OCI-LY1 (cell line): ENCODE measurements at regions not wholly inside any gene's neighbourhood (a gene's known extent, or its start where the extent isn't known, plus 50 kb on each side); places are given as distances from the start of the nearest gene placed in this dataset.

Source experiments
- H2AFZ ChIP-seq: fragments of 200-600 bp; sonication (generic), shearing (Covaris generic); 2 replicates; pipeline ENCODE4 v1.6.0; 2014; ENCODE audit warnings: antibody characterized with exemption, mild to moderate bottlenecking, low read length
- H3F3A ChIP-seq: fragments of 200-600 bp; sonication (generic), shearing (Covaris generic); 2 replicates; pipeline ENCODE4 v1.6.0; 2014; ENCODE audit warnings: mild to moderate bottlenecking, antibody characterized with exemption, low read length, moderate library complexity; ENCODE audit not compliant: insufficient read depth
- H3K27ac ChIP-seq: fragments of 200-600 bp; sonication (generic); 2 replicates; pipeline ENCODE4 v1.5.1; 2014; ENCODE audit warnings: low read length, mixed run types, mild to moderate bottlenecking, low read depth; ENCODE audit not compliant: poor library complexity, severe bottlenecking
- H3K27me3 ChIP-seq: fragments of 200-600 bp; sonication (generic); 2 replicates; pipeline ENCODE4 v1.6.0; 2014; ENCODE audit warnings: antibody characterized with exemption, mild to moderate bottlenecking, low read length, moderate library complexity; ENCODE audit not compliant: insufficient read depth
- H3K36me3 ChIP-seq: fragments of 200-600 bp; sonication (generic); 2 replicates; pipeline ENCODE4 v1.6.1; 2014; ENCODE audit warnings: mild to moderate bottlenecking, antibody characterized with exemption, low read length, moderate library complexity, mixed read lengths; ENCODE audit not compliant: insufficient read depth
- H3K4me1 ChIP-seq: fragments of 200-600 bp; sonication (generic); 2 replicates; pipeline ENCODE4 v1.5.1; 2014; ENCODE audit warnings: mild to moderate bottlenecking, low read length, moderate library complexity; ENCODE audit not compliant: insufficient read depth, severe bottlenecking
- H3K4me2 ChIP-seq: fragments of 200-600 bp; sonication (generic), shearing (Covaris generic); 2 replicates; pipeline ENCODE4 v1.6.1; 2014; ENCODE audit warnings: low read length
- H3K4me3 ChIP-seq: fragments of 200-600 bp; sonication (generic); 2 replicates; pipeline ENCODE4 v1.5.1; 2014; ENCODE audit warnings: low read length, low read depth, mild to moderate bottlenecking, mixed read lengths; ENCODE audit not compliant: poor library complexity, severe bottlenecking
- H3K79me2 ChIP-seq: fragments of 200-600 bp; shearing (Covaris generic); 2 replicates; pipeline ENCODE4 v1.6.1; 2016; ENCODE audit warnings: mixed run types, low read length, mixed read lengths; ENCODE audit not compliant: insufficient read depth
- H3K9ac ChIP-seq: fragments of 200-600 bp; sonication (generic), shearing (Covaris generic); 2 replicates; pipeline ENCODE4 v1.6.1; 2014; ENCODE audit warnings: mild to moderate bottlenecking, low read length, mixed read lengths
- H3K9me2 ChIP-seq: fragments of 200-600 bp; sonication (generic), shearing (Covaris generic); 2 replicates; pipeline ENCODE4 v1.6.1; 2014; ENCODE audit warnings: low read depth, mild to moderate bottlenecking, low read length, mixed read lengths
- H3K9me3 ChIP-seq: fragments of 200-600 bp; shearing (Covaris generic); 2 replicates; pipeline ENCODE4 v1.6.1; 2014; ENCODE audit warnings: low read length, mixed read lengths
- H4K20me1 ChIP-seq: fragments of 200-600 bp; sonication (generic), shearing (Covaris generic); 2 replicates; pipeline ENCODE4 v1.6.0; 2016; ENCODE audit warnings: mild to moderate bottlenecking, low read length; ENCODE audit not compliant: insufficient read depth
- EZH2 ChIP-seq: fragments of 200-600 bp; sonication (generic), shearing (Covaris generic); IDR thresholded peaks from 2 replicates; pipeline ENCODE4 v1.8.0; 2017; ENCODE audit warnings: borderline replicate concordance, mixed run types, mild to moderate bottlenecking, antibody characterized with exemption, low read length, moderate library complexity, mixed read lengths
- TF ChIP-seq, protein P1 (sequence below): fragments of 200-600 bp; sonication (generic), shearing (Covaris generic); IDR thresholded peaks from 2 replicates; pipeline ENCODE4 v1.5.1; 2017; ENCODE audit warnings: mild to moderate bottlenecking, antibody characterized with exemption, low read length, moderate library complexity, mixed read lengths

DNA sequence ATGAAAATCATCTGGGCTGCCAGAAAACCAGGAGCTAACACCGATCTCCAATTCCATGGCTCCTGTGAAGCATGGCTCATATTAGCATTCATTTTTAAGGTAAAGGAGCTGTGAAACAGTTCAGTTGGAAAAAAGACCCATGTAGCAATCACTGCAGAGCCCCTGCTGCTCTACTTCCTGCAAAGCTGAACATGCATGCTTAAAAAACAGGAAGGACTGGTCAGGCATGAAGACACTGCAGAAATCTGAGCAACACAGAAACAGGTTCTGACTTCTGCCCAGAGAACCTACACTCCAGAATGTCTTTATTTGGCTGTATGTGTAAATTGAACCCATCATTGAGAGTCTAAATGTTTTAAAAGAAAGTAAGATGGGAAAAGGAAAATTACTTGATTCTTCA, 950.6 kb downstream of the DCDC2C start:
- Histone ChIP-seq H3K4me2 (no peak overlapping the region), H3K4me3 (no peak overlapping the region), H3K27ac (no peak overlapping the region), H3K36me3 (no peaks in the 10 kb centered on the region), H4K20me1 (no peaks in the 10 kb centered on the region), H3K9ac (no peak overlapping the region), H3K9me3 (no peaks in the 10 kb centered on the region), H3F3A (no peaks in the 10 kb centered on the region), H3K79me2 (no peaks in the 10 kb centered on the region), H3K27me3 (no peaks in the 10 kb centered on the region), H3K4me1 (peaks cover 12% of the 10 kb centered on the region), H3K9me2 (no peaks in the 10 kb centered on the region), H2AFZ (no peak overlapping the region)
- TF ChIP-seq, protein P1, sequence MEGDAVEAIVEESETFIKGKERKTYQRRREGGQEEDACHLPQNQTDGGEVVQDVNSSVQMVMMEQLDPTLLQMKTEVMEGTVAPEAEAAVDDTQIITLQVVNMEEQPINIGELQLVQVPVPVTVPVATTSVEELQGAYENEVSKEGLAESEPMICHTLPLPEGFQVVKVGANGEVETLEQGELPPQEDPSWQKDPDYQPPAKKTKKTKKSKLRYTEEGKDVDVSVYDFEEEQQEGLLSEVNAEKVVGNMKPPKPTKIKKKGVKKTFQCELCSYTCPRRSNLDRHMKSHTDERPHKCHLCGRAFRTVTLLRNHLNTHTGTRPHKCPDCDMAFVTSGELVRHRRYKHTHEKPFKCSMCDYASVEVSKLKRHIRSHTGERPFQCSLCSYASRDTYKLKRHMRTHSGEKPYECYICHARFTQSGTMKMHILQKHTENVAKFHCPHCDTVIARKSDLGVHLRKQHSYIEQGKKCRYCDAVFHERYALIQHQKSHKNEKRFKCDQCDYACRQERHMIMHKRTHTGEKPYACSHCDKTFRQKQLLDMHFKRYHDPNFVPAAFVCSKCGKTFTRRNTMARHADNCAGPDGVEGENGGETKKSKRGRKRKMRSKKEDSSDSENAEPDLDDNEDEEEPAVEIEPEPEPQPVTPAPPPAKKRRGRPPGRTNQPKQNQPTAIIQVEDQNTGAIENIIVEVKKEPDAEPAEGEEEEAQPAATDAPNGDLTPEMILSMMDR: no peak
- no peak for TF ChIP-seq EZH2

- Histone ChIP-seq H3K4me3 (no peak overlapping the region), H3K79me2 (no peaks in the 10 kb centered on the region), H3F3A (no peaks in the 10 kb centered on the region), H3K27ac (no peak overlapping the region), H4K20me1 (no peaks in the 10 kb centered on the region), H3K9me3 (no peaks in the 10 kb centered on the region), H3K36me3 (no peaks in the 10 kb centered on the region), H2AFZ (no peak overlapping the region), H3K4me1 (peaks cover 12% of the 10 kb centered on the region), H3K4me2 (no peak overlapping the region), H3K27me3 (no peaks in the 10 kb centered on the region), H3K9ac (no peak overlapping the region), H3K9me2 (no peaks in the 10 kb centered on the region)
- TF ChIP-seq EZH2: no peak
- TF ChIP-seq, protein P1: no peak
Measured at GRCh38 chr2:4656326-4656725, 953.0 kb downstream of the DCDC2C start.

DNA sequence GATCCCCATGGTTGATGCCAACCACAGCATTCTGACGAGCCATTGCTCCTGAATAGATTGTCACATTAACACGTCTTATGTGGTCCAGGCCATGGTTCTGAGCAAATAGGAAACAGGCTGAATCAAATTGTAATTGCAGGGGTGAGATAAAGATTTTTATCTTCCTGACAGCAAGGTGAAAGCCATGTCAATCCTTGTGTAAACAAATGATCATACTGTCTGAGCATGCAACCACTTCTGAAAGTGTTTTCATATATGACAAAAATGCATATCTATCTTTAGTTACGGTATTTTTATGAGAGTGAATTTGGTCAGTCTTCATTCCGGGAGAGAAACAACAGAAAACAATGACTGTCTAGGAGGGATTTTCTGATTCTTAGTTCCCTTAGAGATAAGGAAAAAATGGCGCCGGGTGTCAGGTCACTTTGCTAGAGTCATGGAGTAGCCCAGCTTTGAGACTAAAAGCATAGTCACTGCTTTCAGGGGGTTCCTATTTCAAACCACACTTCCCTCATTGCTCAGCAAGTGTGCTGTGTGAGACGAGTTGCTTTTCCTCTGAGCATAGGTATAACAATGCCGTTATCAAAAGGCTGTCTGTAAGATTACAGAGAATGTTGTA, 958.9 kb downstream of the DCDC2C start:
- Histone ChIP-seq H4K20me1 (no peaks in the 10 kb centered on the region), H3K27ac (no peak overlapping the region), H3K79me2 (no peaks in the 10 kb centered on the region), H3K9ac (no peak overlapping the region), H3K4me3 (no peak overlapping the region), H3F3A (no peaks in the 10 kb centered on the region), H3K9me3 (no peaks in the 10 kb centered on the region), H3K4me1 (no peaks in the 10 kb centered on the region), H2AFZ (no peak overlapping the region), H3K36me3 (no peaks in the 10 kb centered on the region), H3K9me2 (no peaks in the 10 kb centered on the region), H3K4me2 (no peak overlapping the region), H3K27me3 (no peaks in the 10 kb centered on the region)
- TF ChIP-seq, protein P1: no peak
- no peak for TF ChIP-seq EZH2
